HG03135 (cell line): ENCODE measurements at regions not wholly inside any gene's neighbourhood (a gene's known extent, or its start where the extent isn't known, plus 50 kb on each side); places are given as distances from the start of the nearest gene placed in this dataset.
A peak's percentile ranks its signal among the peaks of the same experiment; 100 is the strongest.

Experiments used
- ATAC-seq: cut with Tn5 transposase; IDR thresholded peaks from one replicate; pipeline ENCODE4 v1.9.1; 2021; ENCODE audit warnings: mild to moderate bottlenecking, moderate library complexity; ENCODE audit not compliant: unreplicated experiment

DNA sequence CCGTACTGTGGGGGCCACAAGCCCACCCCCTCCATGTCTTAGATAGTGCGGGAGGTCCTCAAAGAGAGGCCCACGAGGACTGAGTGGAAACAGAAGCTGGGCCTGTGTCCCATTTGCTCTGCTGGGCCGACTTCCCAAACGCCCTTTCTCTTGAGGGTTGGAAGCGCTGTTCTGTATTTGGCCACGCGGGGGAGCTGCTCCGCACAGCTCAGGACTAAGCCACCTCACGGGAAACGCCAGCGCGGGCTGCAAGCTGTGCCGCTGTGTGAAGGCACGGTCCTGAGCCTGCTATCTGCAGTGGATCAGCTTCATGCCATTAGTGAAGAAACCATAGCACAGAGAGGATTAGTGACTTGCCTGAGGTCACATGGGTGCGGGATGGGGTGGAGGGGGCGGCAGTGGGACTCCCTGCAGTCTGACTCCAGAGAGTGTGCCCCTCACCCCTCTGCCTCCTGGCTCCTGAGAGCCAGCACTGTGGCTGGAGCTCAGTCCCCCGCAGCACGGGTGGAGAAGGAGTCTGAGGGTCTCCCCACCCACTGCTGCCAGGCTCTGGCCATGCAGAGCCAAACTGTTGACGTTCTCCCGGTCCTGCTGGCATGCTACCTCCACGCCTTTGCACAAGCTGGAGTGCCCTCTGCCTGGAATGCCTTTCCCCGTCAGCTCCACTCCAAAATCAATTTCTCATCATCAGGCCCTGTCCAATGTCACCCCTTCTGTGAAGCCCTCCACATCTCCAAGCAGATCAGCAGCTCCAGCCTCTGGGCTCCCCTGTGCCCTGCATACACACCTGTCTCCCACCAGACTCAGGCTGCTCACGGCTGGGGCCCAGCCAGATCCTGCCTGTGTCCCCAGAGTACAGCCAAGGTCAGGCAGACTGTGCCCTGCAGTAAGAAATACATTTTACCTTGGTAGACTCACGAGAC, 51.5 kb upstream of the LRRC32 start:
- ATAC-seq = peak; percentile 71

DNA sequence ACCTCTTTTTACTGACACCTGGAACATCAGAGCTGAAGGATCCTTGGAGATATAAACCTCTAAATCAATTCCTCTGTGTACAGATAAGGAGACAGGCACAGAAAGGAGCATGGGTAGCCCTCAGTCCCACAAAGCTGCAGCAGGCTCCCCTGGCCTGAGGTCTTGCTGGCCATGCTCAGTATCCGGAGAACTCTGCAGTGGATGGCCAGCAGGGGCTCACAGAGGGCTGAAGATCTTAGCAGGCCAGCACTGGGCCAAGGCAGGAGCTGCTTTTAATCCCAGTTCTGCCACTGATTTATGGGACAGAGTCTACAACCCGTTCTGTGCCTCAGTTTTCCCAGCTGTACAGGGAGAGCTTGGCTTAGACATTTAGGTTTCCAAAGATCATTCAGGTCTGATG, 52.6 kb upstream of the LRRC32 start:
- no peak for ATAC-seq

DNA sequence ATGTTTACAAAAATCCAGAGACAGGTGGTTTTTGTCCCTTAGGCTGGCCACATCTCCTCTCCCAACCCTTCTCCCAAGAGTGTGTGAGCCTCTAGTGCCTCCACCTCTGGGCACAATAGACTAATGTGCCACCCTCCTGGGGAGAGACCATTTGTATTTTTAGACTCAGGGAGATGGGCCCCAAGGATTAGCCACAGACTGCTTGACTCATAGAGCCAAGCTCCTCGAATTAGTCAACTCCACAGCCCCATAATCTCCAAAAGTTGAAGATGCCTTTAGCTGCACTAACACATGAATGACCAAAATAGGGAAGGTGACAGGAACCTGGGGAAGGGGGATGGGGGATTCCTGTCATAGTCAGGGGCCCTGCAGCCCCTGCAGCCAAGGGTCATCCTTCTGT, 53.0 kb upstream of the LRRC32 start:
- ATAC-seq = no peak

DNA sequence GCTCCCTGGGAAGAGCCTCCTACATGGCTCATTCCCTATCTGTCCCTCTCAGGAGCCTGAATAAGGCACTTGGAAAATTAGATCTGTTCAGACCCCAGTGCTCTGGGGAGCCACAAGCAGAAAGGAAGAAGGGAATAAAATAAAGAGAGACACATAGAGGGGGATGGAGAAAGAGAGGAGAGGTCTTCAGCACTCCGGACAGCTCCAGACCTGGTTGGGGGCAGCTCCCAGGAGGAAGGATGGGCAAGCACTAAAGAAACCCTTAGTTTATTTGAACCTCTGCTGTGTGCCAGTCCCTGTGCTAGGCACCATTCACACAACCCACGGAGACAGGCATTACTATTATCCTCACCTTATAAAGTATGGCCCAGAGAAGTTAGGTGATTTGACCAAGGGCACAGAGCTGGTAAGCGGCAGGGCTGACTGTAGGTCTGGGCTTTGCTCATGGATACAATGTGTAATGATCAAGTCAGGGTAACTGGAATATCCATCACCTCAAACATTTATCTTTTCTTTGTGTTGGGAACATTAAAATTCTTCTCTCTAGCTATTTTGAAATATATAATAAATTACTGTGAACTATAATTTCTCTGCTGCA, 53.7 kb upstream of the LRRC32 start:
- no peak for ATAC-seq

DNA sequence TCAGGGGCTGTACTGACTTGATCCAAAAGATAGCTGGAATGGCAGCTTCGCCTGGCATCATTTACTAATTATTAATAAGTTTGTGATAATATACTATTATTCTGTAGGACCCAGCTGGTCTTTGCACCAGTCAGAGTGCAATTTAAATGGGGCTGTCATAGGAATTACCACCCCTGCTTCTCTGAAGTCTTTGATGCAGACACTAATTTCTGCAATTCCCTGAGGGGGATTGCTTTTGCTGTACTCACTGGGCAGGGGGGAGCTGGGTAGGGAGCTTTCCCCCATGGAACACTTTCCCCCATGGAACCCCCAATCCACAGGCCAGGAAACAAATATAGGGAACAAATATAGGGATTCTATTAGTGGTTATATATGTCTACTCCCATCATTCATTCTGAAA, 54.9 kb upstream of the TSKU start:
- no peak for ATAC-seq

DNA sequence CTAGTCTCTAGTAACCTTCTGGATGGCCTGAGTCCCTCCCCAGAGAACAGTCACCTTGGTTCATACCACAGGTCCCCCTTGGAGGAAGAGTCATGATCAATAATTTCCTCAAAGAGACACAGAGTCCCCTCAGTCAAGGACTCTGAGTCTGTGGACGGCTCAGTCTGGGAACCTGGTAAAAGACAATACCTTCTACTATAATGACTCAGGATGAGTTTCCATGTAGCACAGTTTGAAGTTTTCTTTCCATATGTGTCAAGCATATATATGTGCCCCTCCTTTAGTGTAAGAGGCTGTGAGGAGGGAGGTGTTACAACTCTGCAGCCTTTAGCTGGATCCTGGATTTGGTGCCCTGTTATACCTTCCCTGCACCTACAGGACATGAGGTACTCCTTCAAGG, 54.4 kb upstream of the TSKU start:
- no peak for ATAC-seq

DNA sequence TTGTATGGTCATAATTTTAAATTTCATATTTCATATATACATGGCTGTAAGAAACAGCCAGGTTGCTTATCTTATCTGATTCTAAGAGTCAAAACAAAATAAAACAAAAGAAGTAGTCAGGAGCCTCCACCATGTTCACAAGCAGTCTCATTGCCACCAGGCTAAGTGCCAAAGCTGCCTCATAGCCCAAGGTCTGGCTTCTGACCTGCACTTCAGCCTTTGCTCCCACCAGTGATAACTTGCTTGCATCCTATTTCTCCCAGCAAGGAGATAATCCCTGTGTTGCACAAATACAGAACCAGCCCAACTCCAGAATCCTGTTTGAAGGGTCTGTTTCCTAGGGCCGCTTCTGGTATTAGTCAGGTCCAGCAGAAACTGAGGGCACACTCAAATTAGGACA, 53.9 kb upstream of the TSKU start:
- ATAC-seq = no peak

DNA sequence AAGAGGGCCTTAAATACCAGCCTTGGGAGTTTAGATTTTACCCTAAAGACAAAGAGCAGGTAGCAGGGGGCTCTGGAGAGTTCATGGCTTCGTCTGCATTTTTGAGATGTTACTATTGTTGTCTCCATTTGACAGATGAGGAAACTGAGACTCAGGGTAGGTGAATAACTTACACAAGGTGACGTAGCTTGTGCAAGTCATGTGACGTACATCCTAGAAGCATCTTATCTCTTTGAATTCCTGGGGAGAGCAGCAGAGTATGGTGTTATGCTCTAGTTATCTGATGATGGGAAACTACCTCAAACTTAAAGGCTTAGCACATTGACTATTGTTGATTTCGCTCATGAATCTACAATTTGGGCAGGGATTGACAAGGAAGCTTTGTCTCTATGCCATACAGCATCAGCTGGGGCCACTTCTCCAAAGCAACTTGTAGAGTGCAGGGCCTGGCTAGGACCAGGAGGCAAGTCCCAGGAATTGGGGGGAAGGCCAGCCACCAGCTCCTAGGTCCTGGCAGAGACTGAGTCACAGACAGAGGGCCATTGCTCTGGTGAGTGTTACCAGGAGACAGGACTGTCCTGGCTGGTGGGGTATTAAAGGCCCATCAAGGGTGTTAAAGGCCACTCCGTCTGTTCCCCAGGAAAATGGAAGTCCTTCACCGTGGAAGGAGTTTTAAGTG, 52.1 kb upstream of the TSKU start:
- no peak for ATAC-seq

DNA sequence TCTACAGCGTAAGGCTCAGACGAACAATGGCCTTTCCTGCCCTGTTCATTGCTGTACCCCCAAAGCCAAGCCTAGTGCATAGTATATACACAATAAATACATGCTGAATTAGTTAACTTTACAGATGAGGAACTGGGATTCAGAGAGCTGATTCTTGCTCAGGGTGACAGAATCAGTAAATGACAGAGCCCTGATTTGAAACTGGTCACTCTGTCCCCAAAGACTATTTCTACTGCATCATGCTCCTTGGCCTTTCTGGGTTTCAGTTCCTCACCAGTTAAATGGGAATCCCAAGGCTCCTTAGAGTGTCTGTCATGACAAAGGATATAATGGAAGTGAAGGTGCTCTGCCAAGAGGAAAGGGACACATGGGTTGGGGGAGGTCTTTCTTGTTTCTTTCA, 50.5 kb upstream of the TSKU start:
- no peak for ATAC-seq
